Endodermal cell (in vitro differentiated cells): ENCODE measurements at regions not wholly inside any gene's neighbourhood (a gene's known extent, or its start where the extent isn't known, plus 50 kb on each side); places are given as distances from the start of the nearest gene placed in this dataset.

Experiments
- DNase-seq: peaks from one replicate; pipeline ENCODE4 v3.0.0-alpha.2; 2017
- H3K27ac ChIP-seq: 2 replicates; pipeline ENCODE4 v1.5.1; 2013; ENCODE audit warnings: mild to moderate bottlenecking, low read depth, low read length, moderate library complexity
- H3K27me3 ChIP-seq: 2 replicates; pipeline ENCODE4 v1.6.1; 2013; ENCODE audit warnings: mild to moderate bottlenecking, low read length, moderate library complexity; ENCODE audit not compliant: insufficient read depth, control insufficient read depth, poor library complexity, severe bottlenecking
- H3K36me3 ChIP-seq: 2 replicates; pipeline ENCODE4 v1.7.0; 2013; ENCODE audit warnings: mild to moderate bottlenecking, low read length, moderate library complexity; ENCODE audit not compliant: control insufficient read depth, insufficient read depth
- H3K4me1 ChIP-seq: one replicate; pipeline ENCODE4 v1.7.0; 2013; ENCODE audit warnings: low read length; ENCODE audit not compliant: control insufficient read depth, insufficient read depth
- H3K4me3 ChIP-seq: 2 replicates; pipeline ENCODE4 v1.5.1; 2013; ENCODE audit warnings: mild to moderate bottlenecking, low read length, moderate library complexity
- H3K9ac ChIP-seq: 2 replicates; pipeline ENCODE4 v1.6.1; 2013; ENCODE audit warnings: mild to moderate bottlenecking, low read length, moderate library complexity; ENCODE audit not compliant: poor library complexity, severe bottlenecking; ENCODE audit errors: extremely low read depth
- H3K9me3 ChIP-seq: 2 replicates; pipeline ENCODE4 v1.6.1; 2013; ENCODE audit warnings: mild to moderate bottlenecking, low read length, moderate library complexity; ENCODE audit not compliant: control insufficient read depth
- H3K27ac Mint-ChIP-seq: 2 replicates; pipeline ENCODE4 v1.8.0; 2020; ENCODE audit warnings: mixed read lengths
- H3K27me3 Mint-ChIP-seq: 2 replicates; pipeline ENCODE4 v1.8.0; 2021; ENCODE audit warnings: mild to moderate bottlenecking, mixed read lengths; ENCODE audit not compliant: insufficient read depth
- H3K36me3 Mint-ChIP-seq: 2 replicates; pipeline ENCODE4 v1.8.0; 2020; ENCODE audit warnings: low read depth, mixed read lengths
- H3K4me1 Mint-ChIP-seq: 2 replicates; pipeline ENCODE4 v1.8.0; 2020; ENCODE audit warnings: mixed read lengths
- H3K4me3 Mint-ChIP-seq: 2 replicates; pipeline ENCODE4 v1.8.0; 2020; ENCODE audit warnings: mild to moderate bottlenecking, moderate library complexity, mixed read lengths
- H3K9me3 Mint-ChIP-seq: 2 replicates; pipeline ENCODE4 v1.8.0; 2020; ENCODE audit warnings: mild to moderate bottlenecking, mixed read lengths
- CTCF ChIP-seq: fragments of 200-600 bp; sonication (generic); conservative IDR thresholded peaks from 2 replicates; pipeline ENCODE4 v1.5.0; 2021; ENCODE audit warnings: antibody characterized with exemption, mild to moderate bottlenecking
- WGBS, 2 experiments: methylation state at CpG; one replicate each; pipeline versions ENCODE4 v1.1.5 to v1.1.7; 2013; ENCODE audit warnings: missing lambda C conversion rate in 2 of 2, mixed read lengths in 1 of 2; ENCODE audit not compliant: insufficient coverage in 1 of 2, insufficient read length in 1 of 2; 5-methylcytosine and 5-hydroxymethylcytosine counted together

- Histone ChIP-seq H3K27ac (no peak overlapping the region), H3K4me3 (no peak overlapping the region), H3K27me3 (no peaks in the 10 kb centered on the region), H3K36me3 (no peaks in the 10 kb centered on the region), H3K9ac (no peak overlapping the region), H3K4me1 (peaks cover 13% of the 10 kb centered on the region), H3K9me3 (peaks cover 17% of the 10 kb centered on the region)
- WGBS, 2 experiments = 100% methylated on average over 1 of the region's 1 CpG
- Mint-ChIP-seq H3K9me3 (peaks cover 22% of the 10 kb centered on the region), H3K36me3 (no peaks in the 10 kb centered on the region), H3K4me3 (no peak overlapping the region), H3K27ac (no peak overlapping the region), H3K27me3 (no peaks in the 10 kb centered on the region), H3K4me1 (peaks cover 11% of the 10 kb centered on the region)
- DNase-seq = no peak
- TF ChIP-seq CTCF = no peak
These were observed 340.6 kb downstream of the SH2D4B start for GRCh38 chr10:80878330-80878729.

- Histone ChIP-seq H3K27me3 (no peaks in the 10 kb centered on the region), H3K9me3 (no peaks in the 10 kb centered on the region), H3K9ac (no peak overlapping the region), H3K36me3 (no peaks in the 10 kb centered on the region), H3K27ac (no peak overlapping the region), H3K4me3 (no peak overlapping the region), H3K4me1 (peaks cover 5% of the 10 kb centered on the region)
- no peak overlapping the region for H3K4me3 Mint-ChIP-seq
- DNase-seq = no peak
- 100% methylated on average over 1 of the region's 1 CpG; no CpG with 5 or more reads in 1 of the 2 experiments for WGBS, 2 experiments
- peaks cover 9% of the 10 kb centered on the region for H3K9me3 Mint-ChIP-seq
- H3K4me1 Mint-ChIP-seq = peaks cover 2% of the 10 kb centered on the region
- peaks cover 2% of the 10 kb centered on the region for H3K27me3 Mint-ChIP-seq
- H3K36me3 Mint-ChIP-seq = peaks cover 2% of the 10 kb centered on the region
- H3K27ac Mint-ChIP-seq = no peak overlapping the region
- no peak for TF ChIP-seq CTCF
These were observed 352.4 kb downstream of the SH2D4B start for GRCh38 chr10:80890146-80890545.

GRCh38 chr10:80893256-80893655 lies 355.6 kb downstream of the SH2D4B start:
- H3K4me1 ChIP-seq = peaks cover 11% of the 10 kb centered on the region
- no peak for TF ChIP-seq CTCF
- no peaks in the 10 kb centered on the region for H3K36me3 ChIP-seq
- H3K9ac ChIP-seq = no peak overlapping the region
- Mint-ChIP-seq H3K36me3 (no peaks in the 10 kb centered on the region), H3K27me3 (peaks cover 13% of the 10 kb centered on the region), H3K27ac (no peak overlapping the region), H3K4me3 (no peak overlapping the region), H3K4me1 (peaks cover 16% of the 10 kb centered on the region), H3K9me3 (no peaks in the 10 kb centered on the region)
- H3K27me3 ChIP-seq = no peaks in the 10 kb centered on the region
- no peak for DNase-seq
- H3K27ac ChIP-seq = no peak overlapping the region
- no peaks in the 10 kb centered on the region for H3K9me3 ChIP-seq
- WGBS, 2 experiments = 98% methylated on average over 5 of the region's 5 CpGs; no CpG with 5 or more reads in 1 of the 2 experiments
- no peak overlapping the region for H3K4me3 ChIP-seq
